ENCODE measurements at regions not wholly inside any gene's neighbourhood (a gene's known extent, or its start where the extent isn't known, plus 50 kb on each side); places are given as distances from the start of the nearest gene placed in this dataset.
"Not testable (repeated sequence)": the region's sequence is repeated elsewhere in the genome, so short reads cannot be mapped to it uniquely, and the experiment has no call there.

DNA sequence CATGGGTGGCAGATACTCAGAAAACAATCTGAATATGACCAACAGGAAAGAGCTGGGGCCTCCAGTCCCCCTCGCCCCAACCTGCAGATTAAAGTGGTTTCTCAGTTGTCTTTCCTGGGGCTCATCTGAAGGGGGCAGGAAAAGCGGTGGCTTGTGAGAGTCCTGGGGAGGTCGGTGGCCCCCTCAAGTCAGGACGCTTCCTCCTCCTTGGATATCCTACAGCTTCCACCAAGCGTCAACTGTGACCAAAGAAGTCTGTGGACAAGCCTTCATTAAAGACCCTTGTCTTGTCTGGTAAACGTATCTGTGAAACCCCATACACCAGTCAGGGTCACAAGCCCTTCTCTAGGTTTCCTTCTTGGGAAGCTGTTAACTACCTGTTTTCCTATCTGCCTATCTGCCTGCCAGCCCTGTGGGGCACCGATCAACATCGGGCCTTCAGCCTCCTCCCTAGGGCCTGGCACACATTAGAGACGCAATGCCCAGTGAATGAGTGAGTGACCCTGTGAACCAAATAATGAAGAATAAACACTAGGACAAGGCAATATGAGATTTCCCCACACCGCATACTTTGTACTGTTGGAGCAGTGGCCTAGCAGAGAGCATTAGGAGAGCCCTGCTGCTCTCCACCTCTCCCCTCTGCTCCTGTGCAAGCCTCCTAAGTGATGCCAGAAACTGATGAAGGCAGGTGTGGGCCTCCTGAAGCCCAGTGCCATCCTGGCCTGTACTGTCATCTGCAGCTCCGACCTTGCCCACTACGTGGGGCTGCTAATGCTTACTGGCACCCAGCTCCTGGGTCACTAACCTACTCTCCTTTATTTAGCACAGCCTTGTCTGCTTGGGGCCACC lies 1317.8 kb downstream of the UQCRFS1 start:
- DNase-seq, result no peak

DNA sequence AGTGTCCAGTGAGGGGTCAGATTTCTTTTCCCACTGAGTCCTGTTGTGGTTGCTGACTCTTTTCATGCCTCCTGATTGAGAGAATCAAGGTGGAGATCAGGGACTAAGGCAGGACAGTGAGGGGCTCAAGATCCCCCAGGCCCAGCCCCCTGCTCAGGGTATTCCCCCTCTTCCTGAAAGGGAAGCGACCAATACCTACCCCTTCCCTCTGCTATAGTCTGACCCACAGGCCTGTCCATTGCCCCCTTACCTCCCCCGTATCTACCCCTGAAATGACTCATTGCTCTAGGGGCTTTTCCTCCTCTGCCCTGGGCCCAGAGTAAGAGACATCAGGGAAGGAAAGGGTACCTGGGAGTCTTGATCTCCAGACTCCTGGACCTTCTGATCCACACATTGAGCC lies 1320.5 kb downstream of the UQCRFS1 start:
- DNase-seq, result no peak

GRCh38 chr19:27891411-27891810 lies 1321.5 kb downstream of the UQCRFS1 start:
- no peak for DNase-seq

GRCh38 chr19:27890696-27891095 lies 1322.3 kb downstream of the UQCRFS1 start:
- no peak for DNase-seq

DNA sequence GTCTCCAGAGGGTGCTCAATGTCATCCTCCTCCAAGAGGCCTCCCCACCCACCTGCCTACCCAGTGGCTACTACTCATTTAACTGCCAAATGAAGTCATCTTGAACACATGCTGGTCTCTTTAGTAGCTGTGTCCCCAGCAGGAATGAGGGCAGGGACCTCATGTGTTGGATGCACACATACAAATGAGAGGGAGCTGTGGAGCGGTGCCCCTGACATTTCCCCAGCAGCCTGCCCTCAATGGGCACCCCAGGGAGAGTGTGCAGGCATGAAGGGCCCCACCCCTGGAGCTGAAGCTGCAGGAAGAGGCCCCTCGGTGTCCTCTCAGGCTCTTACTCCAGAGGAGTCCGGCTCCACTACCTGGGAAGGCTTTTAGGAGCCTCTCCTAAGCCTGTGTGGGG lies 1322.7 kb downstream of the UQCRFS1 start:
- DNase-seq, result no peak

- no peak for DNase-seq
Observed at GRCh38 chr19:27889156-27889555, 1323.8 kb downstream of the UQCRFS1 start.

GRCh38 chr19:27887946-27888345 lies 1325.0 kb downstream of the UQCRFS1 start:
- no peak for DNase-seq

DNA sequence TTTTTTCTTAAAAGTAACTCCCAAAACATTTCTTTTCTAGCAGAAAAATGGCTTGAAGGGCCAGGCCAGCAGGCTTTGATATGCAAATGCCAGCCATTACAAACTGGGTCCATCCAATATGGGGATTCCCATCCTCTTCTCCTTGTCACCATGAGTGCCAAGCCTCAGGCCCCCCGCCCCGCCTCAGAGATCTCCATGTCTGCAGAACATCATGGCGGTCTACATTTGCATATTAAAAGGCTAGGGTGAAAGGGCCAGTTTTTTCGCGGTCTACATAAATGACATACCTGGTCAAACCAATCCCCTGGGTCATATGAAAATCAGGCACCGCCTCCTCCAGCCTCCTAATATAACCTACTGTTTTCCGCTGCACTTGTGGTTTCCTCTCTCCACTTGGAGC lies 1327.6 kb downstream of the UQCRFS1 start:
- DNase-seq, result no peak

DNA sequence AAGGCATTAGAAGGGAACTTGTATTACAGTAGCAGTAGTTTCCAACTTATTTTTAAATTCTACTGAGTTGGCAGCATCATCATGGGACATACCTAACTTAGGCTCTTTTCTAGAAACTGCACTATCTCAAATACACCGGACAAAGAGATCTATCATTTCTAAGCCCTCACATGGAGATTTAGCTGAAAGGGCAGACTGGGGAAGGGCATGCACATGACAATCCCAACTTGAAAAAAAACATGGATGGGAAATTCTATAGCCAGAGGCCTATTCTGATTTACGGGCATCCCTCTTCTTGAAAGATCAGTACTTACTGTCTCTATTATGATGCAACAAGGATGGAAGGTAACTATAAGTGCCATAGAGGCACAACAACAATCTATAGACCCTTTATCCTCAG lies 1328.6 kb downstream of the UQCRFS1 start:
- DNase-seq, result no peak

- DNase-seq, result no peak
Observed at GRCh38 chr19:27881213-27881612, 1331.7 kb downstream of the UQCRFS1 start.

- no peak for DNase-seq
Observed at GRCh38 chr19:27876976-27877512, 1335.9 kb downstream of the UQCRFS1 start.

DNA sequence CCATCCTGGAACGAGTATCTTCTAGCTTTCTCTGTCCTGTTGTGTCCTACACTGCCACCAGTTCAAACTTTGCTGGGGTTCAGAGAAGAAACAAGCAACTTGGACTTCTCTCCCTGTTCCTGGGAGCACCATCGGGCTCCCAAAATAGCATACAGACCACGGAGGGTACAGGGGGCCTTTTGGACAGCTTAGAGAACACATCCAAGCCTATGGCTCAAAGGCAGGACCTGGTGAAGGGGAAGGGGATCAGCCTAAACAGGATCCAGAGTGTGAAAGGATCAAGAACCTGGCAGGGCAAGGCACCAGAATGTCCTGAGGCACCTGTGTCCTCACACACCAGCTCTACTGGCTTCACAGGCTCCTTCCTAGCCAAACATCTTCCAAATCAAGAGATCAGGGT lies 1336.5 kb downstream of the UQCRFS1 start:
- no peak for DNase-seq

DNA sequence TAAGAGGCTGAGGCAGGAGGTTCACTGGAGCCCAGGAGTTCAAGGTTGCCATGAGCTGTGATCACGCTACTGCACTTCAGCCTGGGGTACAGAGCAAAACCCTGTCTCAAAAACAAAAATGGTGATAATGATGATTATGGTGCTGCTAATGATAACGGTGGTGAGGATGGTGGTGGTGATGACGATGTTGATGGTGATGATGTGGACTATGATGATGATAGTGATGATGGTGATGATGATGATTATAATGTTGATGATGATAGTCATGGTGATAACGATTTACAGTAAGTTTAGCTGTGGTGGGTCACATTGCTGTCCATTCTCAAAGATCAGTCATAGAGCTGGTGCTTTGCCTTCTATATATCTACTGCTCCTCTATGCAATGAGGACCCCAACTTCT lies 1340.6 kb downstream of the UQCRFS1 start:
- no peak for DNase-seq

- no peak for DNase-seq
Observed at GRCh38 chr19:27870293-27870692, 1342.7 kb downstream of the UQCRFS1 start.

DNA sequence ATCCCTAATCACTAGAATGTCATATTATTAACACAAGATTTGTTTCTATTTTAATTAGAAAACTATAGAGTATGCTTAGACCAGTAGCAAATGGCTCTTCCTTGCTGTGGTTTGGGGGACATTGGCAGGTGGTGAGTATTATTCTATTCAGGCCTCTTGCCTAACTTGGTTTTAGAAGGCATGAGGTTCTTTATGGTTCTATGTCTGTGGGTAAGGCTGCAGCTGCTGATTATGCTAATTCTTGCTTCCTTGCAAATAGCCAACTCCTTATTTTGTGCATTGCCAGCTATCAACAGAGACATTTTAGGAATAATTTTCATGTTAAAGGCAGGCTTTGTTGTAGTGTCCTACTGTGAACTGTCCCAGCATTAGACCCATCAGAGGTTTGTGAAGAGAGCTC lies 1344.9 kb downstream of the UQCRFS1 start:
- no peak for DNase-seq

GRCh38 chr19:27865927-27866777 lies 1346.8 kb downstream of the UQCRFS1 start:
- DNase-seq, result no peak

DNA sequence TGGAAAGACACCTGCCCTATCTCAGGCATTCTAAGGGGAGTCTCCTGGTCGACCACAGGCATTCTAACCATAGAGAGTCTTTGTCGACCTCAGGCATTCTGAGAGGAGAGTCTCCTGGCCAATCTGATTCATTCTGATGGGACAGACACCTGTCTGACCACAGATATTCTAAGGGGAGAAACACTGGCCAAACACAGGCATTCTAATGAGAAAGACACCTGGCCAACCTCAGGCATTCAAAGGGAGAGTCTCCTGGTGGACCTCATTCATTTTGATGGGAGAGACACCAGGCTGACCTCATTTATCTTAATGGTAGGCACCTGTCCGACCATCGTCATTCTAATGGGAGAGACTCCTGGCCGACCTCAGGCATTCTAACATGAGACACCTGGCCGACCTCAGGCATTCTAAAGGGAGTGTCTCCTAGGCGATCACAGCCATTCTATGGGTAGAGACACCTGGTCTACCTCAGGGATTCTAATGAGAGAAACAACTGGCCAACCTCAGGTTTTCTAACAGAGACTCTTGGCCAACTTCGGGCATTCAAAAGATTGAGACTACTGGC lies 1351.5 kb downstream of the UQCRFS1 start:
- DNase-seq, result no peak

DNA sequence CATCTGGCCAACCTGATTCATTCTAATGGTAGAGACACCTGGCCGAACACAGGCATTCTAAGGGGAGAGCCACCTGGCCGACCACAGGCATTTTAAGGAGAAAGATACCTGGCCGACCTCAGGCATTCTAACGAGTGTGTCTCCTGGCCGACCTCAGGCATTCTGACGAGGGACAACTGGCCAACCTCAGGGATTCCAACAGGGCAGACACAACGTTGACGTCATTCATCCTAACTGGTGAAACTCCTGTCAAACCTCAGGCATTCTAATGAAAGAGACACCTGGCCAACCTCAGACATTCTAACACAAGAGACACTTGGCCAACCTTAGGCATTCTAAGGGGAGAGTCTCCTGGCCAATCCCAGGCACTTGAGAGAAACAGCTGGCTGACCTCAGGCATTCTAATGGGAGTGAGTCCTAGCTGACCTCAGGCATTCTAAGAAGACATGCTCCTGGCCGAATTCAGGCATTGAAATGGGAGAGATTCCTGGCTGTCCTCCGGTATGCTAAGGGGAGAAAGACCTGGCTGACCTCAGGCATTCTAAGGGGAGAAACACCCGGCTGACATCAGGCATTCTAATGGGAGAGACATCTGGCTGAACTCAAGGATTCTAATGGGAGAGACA lies 1352.5 kb downstream of the UQCRFS1 start:
- no peak for DNase-seq

DNA sequence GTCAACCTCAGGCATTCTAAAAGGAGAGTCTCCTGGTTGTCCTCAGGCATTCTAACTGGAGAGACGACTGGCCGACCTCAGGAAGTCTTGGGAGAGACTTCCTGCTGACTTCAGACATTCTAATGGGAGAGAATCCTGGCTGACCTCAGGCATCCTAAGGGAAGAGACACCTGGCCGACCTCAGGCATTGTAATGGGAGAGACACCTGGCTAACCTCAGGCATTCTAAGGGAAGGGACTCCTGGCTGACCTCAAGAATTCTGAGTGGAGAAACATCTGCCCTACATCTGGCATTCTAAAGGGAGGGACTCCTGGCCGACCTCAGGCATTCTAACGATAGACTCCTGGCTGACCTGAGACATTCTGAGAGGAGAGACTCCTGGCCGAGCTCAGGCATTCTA lies 1353.3 kb downstream of the UQCRFS1 start:
- DNase-seq, result no peak

DNA sequence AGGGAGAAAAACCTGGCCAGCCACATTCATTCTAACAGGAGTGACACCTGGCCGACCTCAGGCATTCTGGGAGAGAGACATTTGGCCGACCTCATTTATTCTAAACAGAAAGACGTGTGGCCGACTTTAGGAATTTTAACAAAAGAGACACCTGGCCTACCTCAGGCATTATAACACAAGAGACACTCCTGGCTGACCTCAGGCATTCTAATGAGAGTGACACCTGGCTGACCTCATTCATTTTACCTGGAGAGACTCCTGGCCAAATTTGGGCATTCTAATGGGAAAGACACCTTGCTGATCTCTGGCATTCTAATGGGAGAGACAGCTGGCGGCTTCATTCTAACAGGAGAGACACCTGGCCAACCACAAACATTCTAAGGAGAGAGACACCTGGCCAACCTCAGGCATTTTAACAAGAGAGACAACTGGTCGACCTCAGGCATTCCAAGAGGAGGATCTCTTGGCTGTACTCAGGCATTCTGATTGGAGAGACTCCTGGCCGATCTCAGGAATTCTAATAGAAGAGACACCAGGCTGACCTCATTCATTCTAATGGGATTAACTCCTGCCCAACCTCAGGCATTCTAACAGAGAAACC lies 1353.9 kb downstream of the UQCRFS1 start:
- no peak for DNase-seq

DNA sequence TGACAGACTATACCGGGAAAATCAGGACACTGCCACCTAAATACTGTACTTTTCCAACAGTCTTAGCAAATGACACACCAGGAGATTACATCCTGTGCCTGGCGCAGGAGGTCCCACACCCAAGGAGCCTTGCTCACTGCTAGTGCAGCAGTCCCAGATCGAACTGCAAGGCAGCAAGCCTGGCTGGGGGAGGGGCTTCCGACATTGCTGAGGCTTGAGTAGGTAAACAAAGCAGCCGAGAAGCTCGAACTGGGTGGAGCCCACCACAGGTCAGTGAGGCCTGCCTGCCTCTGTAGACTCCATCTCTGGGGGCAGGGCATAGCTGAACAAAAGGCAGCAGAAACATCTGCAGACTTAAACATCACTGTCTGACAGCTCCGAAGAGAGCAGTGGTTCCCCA lies 1360.0 kb downstream of the UQCRFS1 start:
- not testable (repeated sequence) for DNase-seq

DNA sequence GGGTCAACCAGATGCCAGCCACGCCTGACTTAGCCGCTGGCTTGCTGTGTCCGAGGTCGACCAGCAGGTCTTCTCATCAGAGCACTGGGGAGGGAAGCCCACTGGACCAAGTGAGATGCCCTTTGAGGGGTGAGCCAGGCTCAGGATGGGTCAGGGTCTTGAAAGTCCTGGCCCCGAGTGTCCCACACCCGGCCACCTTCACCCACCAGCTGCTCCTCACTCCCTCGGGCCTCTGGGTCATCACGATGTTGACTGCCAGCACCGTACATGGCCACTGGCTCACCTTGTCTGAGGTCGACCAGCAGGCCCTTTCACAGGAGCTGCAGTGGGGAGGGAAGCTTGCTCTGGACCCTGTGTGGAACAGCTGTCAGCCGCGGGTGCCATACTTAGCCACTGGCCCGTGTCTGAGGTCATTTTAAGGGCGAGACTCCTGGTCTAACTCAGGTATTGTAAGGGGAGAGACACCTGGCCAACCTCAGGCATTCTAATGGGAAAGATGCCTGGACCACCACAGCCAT lies 1361.3 kb downstream of the UQCRFS1 start:
- DNase-seq, result no peak
